DOHH2 (cell line): ENCODE measurements at regions not wholly inside any gene's neighbourhood (a gene's known extent, or its start where the extent isn't known, plus 50 kb on each side); places are given as distances from the start of the nearest gene placed in this dataset.

Source experiments
- CTCF ChIP-seq: fragments of 200-600 bp; sonication (generic); IDR thresholded peaks from one replicate; pipeline ENCODE4 v1.5.1; 2014; ENCODE audit warnings: antibody characterized with exemption, mild to moderate bottlenecking, low read depth, low read length; ENCODE audit not compliant: poor library complexity, severe bottlenecking
- EZH2phosphoT487 ChIP-seq: fragments of 200-600 bp; sonication (generic); IDR thresholded peaks from 2 replicates; pipeline ENCODE4 v1.6.1; 2017; ENCODE audit warnings: borderline replicate concordance, mild to moderate bottlenecking, antibody characterized with exemption, low read length, moderate library complexity, mixed read lengths

- TF ChIP-seq CTCF (no peak), EZH2phosphoT487 (no peak)
These were observed 115.4 kb downstream of the TMEM26 start for GRCh38 chr10:61337741-61338140.
